Lung (tissue), 11 donors: ENCODE measurements at regions not wholly inside any gene's neighbourhood (a gene's known extent, or its start where the extent isn't known, plus 50 kb on each side); places are given as distances from the start of the nearest gene placed in this dataset.

Experiments used
- ATAC-seq: fragments of 200-7000 bp; cut with Tn5 transposase; one replicate; pipeline ENCODE4 v1.9.1; 2020; ENCODE audit warnings: moderate number of reproducible peaks; ENCODE audit not compliant: insufficient read depth, low FRiP score
- DNase-seq, 3 donors: peaks; one replicate each; pipeline ENCODE4 v3.0.0-alpha.2; 2013 to 2017
- H3K27ac ChIP-seq, 2 donors: one replicate each; pipeline ENCODE4 v1.5.1; 2013; ENCODE audit warnings: mild to moderate bottlenecking in 2 of 2, moderate library complexity in 2 of 2, control low read depth in 1 of 2, inconsistent platforms in 1 of 2, low read depth in 1 of 2, low read length in 1 of 2
- H3K27me3 ChIP-seq, 3 donors: one replicate each; pipeline ENCODE4 v1.5.1; 2013; ENCODE audit warnings: low read length in 2 of 3; ENCODE audit not compliant: control insufficient read depth in 3 of 3, insufficient read depth in 3 of 3
- H3K36me3 ChIP-seq, 4 donors: one replicate each; pipeline ENCODE4 v1.5.1; 2013; ENCODE audit warnings: low read length in 4 of 4, mild to moderate bottlenecking in 1 of 4, moderate library complexity in 1 of 4; ENCODE audit not compliant: control insufficient read depth in 4 of 4, insufficient read depth in 4 of 4
- H3K4me1 ChIP-seq, 5 donors: one replicate each; pipeline ENCODE4 v1.5.1; 2013; ENCODE audit warnings: low read length in 5 of 5, mild to moderate bottlenecking in 2 of 5, moderate library complexity in 1 of 5; ENCODE audit not compliant: control insufficient read depth in 5 of 5, insufficient read depth in 5 of 5
- H3K4me3 ChIP-seq: one replicate; pipeline ENCODE4 v1.5.1; 2013; ENCODE audit warnings: mild to moderate bottlenecking, control low read depth, moderate library complexity
- H3K9ac ChIP-seq, 2 donors: one replicate each; pipeline ENCODE4 v1.5.1; 2013; ENCODE audit warnings: low read length in 2 of 2, control low read depth in 1 of 2; ENCODE audit not compliant: insufficient read depth in 1 of 2
- H3K9me3 ChIP-seq, 4 donors: one replicate each; pipeline ENCODE4 v1.5.1; 2013; ENCODE audit warnings: low read length in 3 of 4, mild to moderate bottlenecking in 1 of 4, moderate library complexity in 1 of 4; ENCODE audit not compliant: control insufficient read depth in 4 of 4, insufficient read depth in 3 of 4
- WGBS, 2 donors: extraction: QIAGEN DNeasy Blood & Tissue Kit; methylation state at CpG; one replicate each; pipeline ENCODE4 v1.1.7; 2013; 5-methylcytosine and 5-hydroxymethylcytosine counted together
- TF ChIP-seq, protein P1 (sequence below): IDR thresholded peaks from 2 replicates; pipeline ENCODE4 v1.5.1; 2012; ENCODE audit warnings: mild to moderate bottlenecking; ENCODE audit errors: control extremely low read depth, extremely low read depth
- donor health status: control.
- donor health status: control.
- donor health status: Bipolar disorder and iron deficiency.
- donor health status: healthy.
- donor health status: DM: yes; HTN: yes; CAD: no.

DNA sequence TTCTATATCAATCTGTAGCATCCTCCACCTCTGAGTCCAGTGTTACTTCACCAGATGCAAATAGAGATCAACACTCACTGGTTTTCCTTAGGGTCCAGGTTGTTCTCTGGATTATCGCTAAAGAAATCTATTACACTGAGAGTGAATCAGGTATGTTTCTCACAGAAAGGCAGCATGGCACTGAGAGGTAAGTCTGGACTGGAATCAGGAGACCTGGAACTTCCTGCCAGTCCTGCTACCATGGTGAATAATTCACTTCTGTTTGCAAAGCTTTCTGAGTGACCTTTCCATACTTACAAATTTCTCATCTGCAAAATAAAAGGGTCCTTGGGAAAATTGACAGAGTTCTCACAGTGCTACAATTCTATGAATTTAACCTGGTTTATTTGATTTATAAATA lies 1583.3 kb downstream of the MRPL39 start:
- no peak for DNase-seq
- TF ChIP-seq, protein P1, sequence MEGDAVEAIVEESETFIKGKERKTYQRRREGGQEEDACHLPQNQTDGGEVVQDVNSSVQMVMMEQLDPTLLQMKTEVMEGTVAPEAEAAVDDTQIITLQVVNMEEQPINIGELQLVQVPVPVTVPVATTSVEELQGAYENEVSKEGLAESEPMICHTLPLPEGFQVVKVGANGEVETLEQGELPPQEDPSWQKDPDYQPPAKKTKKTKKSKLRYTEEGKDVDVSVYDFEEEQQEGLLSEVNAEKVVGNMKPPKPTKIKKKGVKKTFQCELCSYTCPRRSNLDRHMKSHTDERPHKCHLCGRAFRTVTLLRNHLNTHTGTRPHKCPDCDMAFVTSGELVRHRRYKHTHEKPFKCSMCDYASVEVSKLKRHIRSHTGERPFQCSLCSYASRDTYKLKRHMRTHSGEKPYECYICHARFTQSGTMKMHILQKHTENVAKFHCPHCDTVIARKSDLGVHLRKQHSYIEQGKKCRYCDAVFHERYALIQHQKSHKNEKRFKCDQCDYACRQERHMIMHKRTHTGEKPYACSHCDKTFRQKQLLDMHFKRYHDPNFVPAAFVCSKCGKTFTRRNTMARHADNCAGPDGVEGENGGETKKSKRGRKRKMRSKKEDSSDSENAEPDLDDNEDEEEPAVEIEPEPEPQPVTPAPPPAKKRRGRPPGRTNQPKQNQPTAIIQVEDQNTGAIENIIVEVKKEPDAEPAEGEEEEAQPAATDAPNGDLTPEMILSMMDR = no peak
- 88 to 100% methylated on average over 1 of the region's 1 CpG for WGBS, 2 donors
- peaks cover 0 to 5% (median 2%) of the 10 kb centered on the region in 4 donors for H3K9me3 ChIP-seq
- no peak for ATAC-seq
- no peaks in the 10 kb centered on the region for H3K27me3 ChIP-seq
- H3K36me3 ChIP-seq = no peaks in the 10 kb centered on the region
- H3K27ac ChIP-seq = no peak overlapping the region
- peaks cover 0 to 9% (median 0%) of the 10 kb centered on the region in 5 donors for H3K4me1 ChIP-seq
- no peak overlapping the region for H3K9ac ChIP-seq
- no peak overlapping the region for H3K4me3 ChIP-seq

DNA sequence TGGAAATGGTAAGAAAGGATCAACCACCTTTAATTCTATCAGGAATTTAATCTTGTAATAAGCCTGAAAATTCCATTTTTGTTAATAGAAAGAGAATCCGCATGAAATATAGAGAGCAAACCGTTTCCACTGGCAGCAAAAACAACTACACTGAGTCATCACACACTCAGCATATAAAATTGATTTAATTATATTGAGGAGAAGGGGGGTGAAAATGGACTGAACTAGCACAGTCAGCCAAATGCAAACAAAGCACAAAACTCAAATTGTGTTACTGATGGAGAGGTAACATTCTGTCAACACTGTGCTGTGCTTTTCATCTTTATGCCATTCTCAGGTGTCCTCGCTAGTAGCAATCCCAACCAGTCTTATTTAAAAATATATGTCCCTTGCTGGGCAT lies 1583.9 kb downstream of the MRPL39 start:
- TF ChIP-seq, protein P1 = no peak
- H3K9ac ChIP-seq = no peak overlapping the region
- peaks cover 0 to 9% (median 0%) of the 10 kb centered on the region in 5 donors for H3K4me1 ChIP-seq
- no peaks in the 10 kb centered on the region for H3K36me3 ChIP-seq
- WGBS, 2 donors = 16 to 53% methylated on average over 3 of the region's 3 CpGs
- no peak overlapping the region for H3K27ac ChIP-seq
- peak in 1 of 3 donors; percentile 2 for DNase-seq
- H3K9me3 ChIP-seq = peaks cover 0 to 5% (median 2%) of the 10 kb centered on the region in 4 donors
- no peak overlapping the region for H3K4me3 ChIP-seq
- no peak for ATAC-seq
- H3K27me3 ChIP-seq = no peaks in the 10 kb centered on the region

DNA sequence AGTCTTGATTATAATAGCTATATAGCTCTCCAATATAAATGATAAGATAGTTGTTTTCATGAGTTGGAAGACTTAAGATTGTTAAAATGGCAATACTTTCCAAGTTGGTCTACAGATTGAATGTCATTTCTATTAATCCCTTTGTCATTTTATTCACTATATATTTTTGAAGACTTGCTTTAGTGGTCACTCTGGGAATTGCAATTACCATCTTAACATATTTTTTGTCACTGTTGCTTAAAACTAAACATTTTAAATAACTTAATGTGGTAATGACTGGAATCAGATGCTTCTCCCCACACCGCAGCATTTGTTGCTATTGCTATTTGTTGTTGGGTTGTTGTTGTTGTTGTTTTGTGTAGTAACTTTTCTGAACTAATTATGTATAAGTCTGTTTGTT lies 1592.9 kb downstream of the MRPL39 start:
- no peak overlapping the region for H3K27ac ChIP-seq
- H3K9ac ChIP-seq = no peak overlapping the region
- H3K27me3 ChIP-seq = no peaks in the 10 kb centered on the region
- H3K9me3 ChIP-seq = no peaks in the 10 kb centered on the region
- H3K36me3 ChIP-seq = no peaks in the 10 kb centered on the region
- H3K4me3 ChIP-seq = no peak overlapping the region
- DNase-seq = no peak
- TF ChIP-seq, protein P1 = no peak
- no peak for ATAC-seq
- H3K4me1 ChIP-seq = no peaks in the 10 kb centered on the region
- WGBS, 2 donors = 84 to 86% methylated on average over 1 of the region's 1 CpG

DNA sequence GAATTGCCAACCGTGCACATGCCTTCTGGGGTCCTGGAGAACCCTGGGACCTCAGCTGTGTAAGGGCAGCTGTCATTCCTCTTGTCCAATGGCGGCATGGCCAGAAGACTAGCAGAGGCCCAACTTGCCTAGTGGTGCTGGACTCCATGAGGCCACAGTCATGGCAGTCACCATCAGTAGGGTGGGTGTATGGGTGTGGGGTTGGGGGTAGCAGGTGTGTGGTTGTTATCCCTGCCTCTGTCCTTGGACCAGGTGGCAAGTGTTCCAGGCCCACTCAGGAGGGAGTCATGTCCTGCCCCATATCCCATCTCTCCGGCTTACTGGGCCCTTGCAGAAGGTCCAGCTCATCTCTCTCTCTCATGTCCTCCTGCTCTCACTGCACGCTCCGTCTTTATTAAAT lies 1596.2 kb downstream of the MRPL39 start:
- TF ChIP-seq, protein P1 = no peak
- H3K36me3 ChIP-seq = no peaks in the 10 kb centered on the region
- no peak for DNase-seq
- no peak overlapping the region for H3K9ac ChIP-seq
- 80 to 85% methylated on average over 5 of the region's 5 CpGs for WGBS, 2 donors
- no peaks in the 10 kb centered on the region for H3K9me3 ChIP-seq
- H3K27ac ChIP-seq = no peak overlapping the region
- no peaks in the 10 kb centered on the region for H3K4me1 ChIP-seq
- ATAC-seq = no peak
- H3K27me3 ChIP-seq = no peaks in the 10 kb centered on the region
- H3K4me3 ChIP-seq = no peak overlapping the region
